ENCODE measurements at regions not wholly inside any gene's neighbourhood (a gene's known extent, or its start where the extent isn't known, plus 50 kb on each side); places are given as distances from the start of the nearest gene placed in this dataset.

GRCh38 chr7:19248115-19248514 is 102.9 kb upstream of the FERD3L start:
- Mint-ChIP-seq H3K27ac (ENCODE audit: unreplicated experiment) (no peak overlapping the region), H3K36me3 (ENCODE audit: unreplicated experiment) (no peaks in the 10 kb centered on the region), H3K9me3 (ENCODE audit: unreplicated experiment) (peaks cover 2% of the 10 kb centered on the region), H3K4me3 (ENCODE audit: unreplicated experiment) (no peak overlapping the region), H3K27me3 (ENCODE audit: unreplicated experiment) (peaks cover 2% of the 10 kb centered on the region), H3K4me1 (ENCODE audit: low read depth, unreplicated experiment) (no peaks in the 10 kb centered on the region)
- no peak for TF ChIP-seq CTCF (IDR thresholded peaks at IDR 0.05; ENCODE audit: partially characterized antibody, unreplicated experiment)
- no peak for DNase-seq

- no peak for DNase-seq
- Mint-ChIP-seq H3K36me3 (ENCODE audit: unreplicated experiment) (no peaks in the 10 kb centered on the region), H3K27me3 (ENCODE audit: unreplicated experiment) (peaks cover 2% of the 10 kb centered on the region), H3K4me1 (ENCODE audit: low read depth, unreplicated experiment) (no peaks in the 10 kb centered on the region), H3K27ac (ENCODE audit: unreplicated experiment) (no peak overlapping the region), H3K4me3 (ENCODE audit: unreplicated experiment) (no peak overlapping the region), H3K9me3 (ENCODE audit: unreplicated experiment) (peaks cover 3% of the 10 kb centered on the region)
- TF ChIP-seq CTCF (IDR thresholded peaks at IDR 0.05; ENCODE audit: partially characterized antibody, unreplicated experiment): no peak
Observed at GRCh38 chr7:19247017-19247416, 101.8 kb upstream of the FERD3L start.

- H3K27ac Mint-ChIP-seq (ENCODE audit: unreplicated experiment): no peak overlapping the region
- H3K36me3 Mint-ChIP-seq (ENCODE audit: unreplicated experiment): peaks cover 6% of the 10 kb centered on the region
- no peak overlapping the region for H3K4me3 Mint-ChIP-seq (ENCODE audit: unreplicated experiment)
- no peak for DNase-seq
- peaks cover 3% of the 10 kb centered on the region for H3K4me1 Mint-ChIP-seq (ENCODE audit: low read depth, unreplicated experiment)
- peaks cover 3% of the 10 kb centered on the region for H3K9me3 Mint-ChIP-seq (ENCODE audit: unreplicated experiment)
- peaks cover 2% of the 10 kb centered on the region for H3K27me3 Mint-ChIP-seq (ENCODE audit: unreplicated experiment)
- TF ChIP-seq CTCF (IDR thresholded peaks at IDR 0.05; ENCODE audit: partially characterized antibody, unreplicated experiment): no peak
Observed at GRCh38 chr7:19242246-19242645, 97.0 kb upstream of the FERD3L start.

- TF ChIP-seq CTCF (IDR thresholded peaks at IDR 0.05; ENCODE audit: partially characterized antibody, unreplicated experiment): no peak
- Mint-ChIP-seq H3K27ac (ENCODE audit: unreplicated experiment) (no peak overlapping the region), H3K27me3 (ENCODE audit: unreplicated experiment) (peaks cover 2% of the 10 kb centered on the region), H3K4me1 (ENCODE audit: low read depth, unreplicated experiment) (peaks cover 3% of the 10 kb centered on the region), H3K9me3 (ENCODE audit: unreplicated experiment) (peaks cover 1% of the 10 kb centered on the region), H3K36me3 (ENCODE audit: unreplicated experiment) (peaks cover 6% of the 10 kb centered on the region), H3K4me3 (ENCODE audit: unreplicated experiment) (no peak overlapping the region)
- DNase-seq: no peak
Observed at GRCh38 chr7:19239951-19240350, 94.7 kb upstream of the FERD3L start.

- Mint-ChIP-seq H3K27me3 (ENCODE audit: unreplicated experiment) (no peaks in the 10 kb centered on the region), H3K4me3 (ENCODE audit: unreplicated experiment) (no peak overlapping the region), H3K9me3 (ENCODE audit: unreplicated experiment) (no peaks in the 10 kb centered on the region), H3K27ac (ENCODE audit: unreplicated experiment) (no peak overlapping the region), H3K36me3 (ENCODE audit: unreplicated experiment) (no peaks in the 10 kb centered on the region), H3K4me1 (ENCODE audit: low read depth, unreplicated experiment) (peaks cover 3% of the 10 kb centered on the region)
- DNase-seq: no peak
- no peak for TF ChIP-seq CTCF (IDR thresholded peaks at IDR 0.05; ENCODE audit: partially characterized antibody, unreplicated experiment)
Observed at GRCh38 chr7:19235680-19236079, 90.5 kb upstream of the FERD3L start.
